ENCODE measurements at regions not wholly inside any gene's neighbourhood (a gene's known extent, or its start where the extent isn't known, plus 50 kb on each side); places are given as distances from the start of the nearest gene placed in this dataset.

- TF ChIP-seq CTCF (IDR thresholded peaks at IDR 0.05; ENCODE audit: low read depth, low read length, missing input control) = no peak
- no peak for TF ChIP-seq JUND (IDR thresholded peaks at IDR 0.05)
- no peak for TF ChIP-seq MAX (IDR thresholded peaks at IDR 0.05)
- no peak for TF ChIP-seq EGR1 (IDR thresholded peaks at IDR 0.05; ENCODE audit: low read depth in 2 of 2)
- TF ChIP-seq REST (IDR thresholded peaks at IDR 0.05) = no peak
These were observed 124.2 kb upstream of the EOLA2 start for GRCh38 chrX:150062292-150063137.
